ENCODE measurements at regions not wholly inside any gene's neighbourhood (a gene's known extent, or its start where the extent isn't known, plus 50 kb on each side); places are given as distances from the start of the nearest gene placed in this dataset.
"Not testable (repeated sequence)": the region's sequence is repeated elsewhere in the genome, so short reads cannot be mapped to it uniquely, and the experiment has no call there.

- H3K4me1 ChIP-seq (ENCODE audit: control insufficient read depth, insufficient read depth, low read length): peaks cover 45% of the 10 kb centered on the region
- no peaks in the 10 kb centered on the region for H3K9me3 ChIP-seq (ENCODE audit: control insufficient read depth, low read length)
- no peak overlapping the region for H3K9ac ChIP-seq (ENCODE audit: low read length)
- no peak overlapping the region for H3K4me3 ChIP-seq (ENCODE audit: low read length)
- DNase-seq (ENCODE audit: low read depth): no peak
- no peaks in the 10 kb centered on the region for H3K36me3 ChIP-seq (ENCODE audit: control insufficient read depth, insufficient read depth, low read length, severe bottlenecking)
- H3K27me3 ChIP-seq (replicated peaks; ENCODE audit: control insufficient read depth, insufficient read depth, low read length): no peaks in the 10 kb centered on the region
Observed at GRCh38 chr11:103807806-103808205, 228.6 kb upstream of the DDI1 start.

GRCh38 chr11:103808252-103808651 lies 228.2 kb upstream of the DDI1 start:
- H3K27me3 ChIP-seq (replicated peaks; ENCODE audit: control insufficient read depth, insufficient read depth, low read length): no peaks in the 10 kb centered on the region
- H3K4me3 ChIP-seq (ENCODE audit: low read length): no peak overlapping the region
- DNase-seq (ENCODE audit: low read depth): no peak
- no peaks in the 10 kb centered on the region for H3K36me3 ChIP-seq (ENCODE audit: control insufficient read depth, insufficient read depth, low read length, severe bottlenecking)
- H3K9me3 ChIP-seq (ENCODE audit: control insufficient read depth, low read length): no peaks in the 10 kb centered on the region
- H3K9ac ChIP-seq (ENCODE audit: low read length): no peak overlapping the region
- H3K4me1 ChIP-seq (ENCODE audit: control insufficient read depth, insufficient read depth, low read length): peaks cover 46% of the 10 kb centered on the region

- Histone ChIP-seq H3K4me1 (ENCODE audit: control insufficient read depth, insufficient read depth, low read length) (peaks cover 14% of the 10 kb centered on the region), H3K9me3 (ENCODE audit: control insufficient read depth, low read length) (no peaks in the 10 kb centered on the region), H3K27me3 (replicated peaks; ENCODE audit: control insufficient read depth, insufficient read depth, low read length) (no peaks in the 10 kb centered on the region), H3K36me3 (ENCODE audit: control insufficient read depth, insufficient read depth, low read length, severe bottlenecking) (no peaks in the 10 kb centered on the region), H3K4me3 (ENCODE audit: low read length) (no peak overlapping the region), H3K9ac (ENCODE audit: low read length) (no peak overlapping the region)
- DNase-seq (ENCODE audit: low read depth): no peak
Observed at GRCh38 chr11:103811870-103812455, 224.5 kb upstream of the DDI1 start.

- Histone ChIP-seq H3K9ac (ENCODE audit: low read length) (no peak overlapping the region), H3K27me3 (replicated peaks; ENCODE audit: control insufficient read depth, insufficient read depth, low read length) (no peaks in the 10 kb centered on the region), H3K9me3 (ENCODE audit: control insufficient read depth, low read length) (no peaks in the 10 kb centered on the region), H3K36me3 (ENCODE audit: control insufficient read depth, insufficient read depth, low read length, severe bottlenecking) (no peaks in the 10 kb centered on the region), H3K4me3 (ENCODE audit: low read length) (no peak overlapping the region), H3K4me1 (ENCODE audit: control insufficient read depth, insufficient read depth, low read length) (peaks cover 12% of the 10 kb centered on the region)
- DNase-seq (ENCODE audit: low read depth): no peak
Observed at GRCh38 chr11:103812680-103813079, 223.8 kb upstream of the DDI1 start.

- not testable (repeated sequence) for DNase-seq (ENCODE audit: low read depth); H3K9me3 ChIP-seq (ENCODE audit: control insufficient read depth, low read length); H3K4me3 ChIP-seq (ENCODE audit: low read length); H3K36me3 ChIP-seq (ENCODE audit: control insufficient read depth, insufficient read depth, low read length, severe bottlenecking); H3K9ac ChIP-seq (ENCODE audit: low read length); H3K27me3 ChIP-seq (replicated peaks; ENCODE audit: control insufficient read depth, insufficient read depth, low read length); H3K4me1 ChIP-seq (ENCODE audit: control insufficient read depth, insufficient read depth, low read length)
Observed at GRCh38 chr11:103820345-103820744, 216.1 kb upstream of the DDI1 start.

- no peak for DNase-seq (ENCODE audit: low read depth)
- Histone ChIP-seq H3K4me3 (ENCODE audit: low read length) (no peak overlapping the region), H3K4me1 (ENCODE audit: control insufficient read depth, insufficient read depth, low read length) (peaks cover 10% of the 10 kb centered on the region), H3K36me3 (ENCODE audit: control insufficient read depth, insufficient read depth, low read length, severe bottlenecking) (peaks cover 4% of the 10 kb centered on the region), H3K27me3 (replicated peaks; ENCODE audit: control insufficient read depth, insufficient read depth, low read length) (no peaks in the 10 kb centered on the region), H3K9me3 (ENCODE audit: control insufficient read depth, low read length) (no peaks in the 10 kb centered on the region), H3K9ac (ENCODE audit: low read length) (no peak overlapping the region)
Observed at GRCh38 chr11:103824116-103824515, 212.3 kb upstream of the DDI1 start.

GRCh38 chr11:103825469-103825868 lies 211.0 kb upstream of the DDI1 start:
- Histone ChIP-seq H3K27me3 (replicated peaks; ENCODE audit: control insufficient read depth, insufficient read depth, low read length) (no peaks in the 10 kb centered on the region), H3K4me3 (ENCODE audit: low read length) (no peak overlapping the region), H3K9ac (ENCODE audit: low read length) (no peak overlapping the region), H3K36me3 (ENCODE audit: control insufficient read depth, insufficient read depth, low read length, severe bottlenecking) (peaks cover 4% of the 10 kb centered on the region), H3K4me1 (ENCODE audit: control insufficient read depth, insufficient read depth, low read length) (peaks cover 16% of the 10 kb centered on the region), H3K9me3 (ENCODE audit: control insufficient read depth, low read length) (peaks cover under 1% of the 10 kb centered on the region)
- DNase-seq (ENCODE audit: low read depth): no peak

GRCh38 chr11:103826856-103827255 lies 209.6 kb upstream of the DDI1 start:
- no peaks in the 10 kb centered on the region for H3K27me3 ChIP-seq (replicated peaks; ENCODE audit: control insufficient read depth, insufficient read depth, low read length)
- DNase-seq (ENCODE audit: low read depth): no peak
- peaks cover 4% of the 10 kb centered on the region for H3K9me3 ChIP-seq (ENCODE audit: control insufficient read depth, low read length)
- no peak overlapping the region for H3K4me3 ChIP-seq (ENCODE audit: low read length)
- H3K4me1 ChIP-seq (ENCODE audit: control insufficient read depth, insufficient read depth, low read length): peaks cover 16% of the 10 kb centered on the region
- H3K9ac ChIP-seq (ENCODE audit: low read length): no peak overlapping the region
- H3K36me3 ChIP-seq (ENCODE audit: control insufficient read depth, insufficient read depth, low read length, severe bottlenecking): peaks cover 4% of the 10 kb centered on the region

GRCh38 chr11:103829596-103829995 lies 206.8 kb upstream of the DDI1 start:
- Histone ChIP-seq H3K4me1 (ENCODE audit: control insufficient read depth, insufficient read depth, low read length) (peaks cover 16% of the 10 kb centered on the region), H3K9ac (ENCODE audit: low read length) (no peak overlapping the region), H3K36me3 (ENCODE audit: control insufficient read depth, insufficient read depth, low read length, severe bottlenecking) (no peaks in the 10 kb centered on the region)

GRCh38 chr11:103830205-103830604 lies 206.2 kb upstream of the DDI1 start:
- H3K27me3 ChIP-seq (replicated peaks; ENCODE audit: control insufficient read depth, insufficient read depth, low read length): no peaks in the 10 kb centered on the region
- H3K4me3 ChIP-seq (ENCODE audit: low read length): no peak overlapping the region
- no peak overlapping the region for H3K9ac ChIP-seq (ENCODE audit: low read length)
- H3K9me3 ChIP-seq (ENCODE audit: control insufficient read depth, low read length): peaks cover 13% of the 10 kb centered on the region
- H3K4me1 ChIP-seq (ENCODE audit: control insufficient read depth, insufficient read depth, low read length): peaks cover 16% of the 10 kb centered on the region
- no peaks in the 10 kb centered on the region for H3K36me3 ChIP-seq (ENCODE audit: control insufficient read depth, insufficient read depth, low read length, severe bottlenecking)
- no peak for DNase-seq (ENCODE audit: low read depth)

More at GRCh38 chr11:103829596-103829995, 206.8 kb upstream of the DDI1 start:
- no peaks in the 10 kb centered on the region for H3K27me3 ChIP-seq (replicated peaks; ENCODE audit: control insufficient read depth, insufficient read depth, low read length)
- H3K9me3 ChIP-seq (ENCODE audit: control insufficient read depth, low read length): peaks cover 13% of the 10 kb centered on the region
- no peak for DNase-seq (ENCODE audit: low read depth)
- no peak overlapping the region for H3K4me3 ChIP-seq (ENCODE audit: low read length)

GRCh38 chr11:103832762-103833161 lies 203.7 kb upstream of the DDI1 start:
- Histone ChIP-seq H3K4me1 (ENCODE audit: control insufficient read depth, insufficient read depth, low read length) (peaks cover 16% of the 10 kb centered on the region), H3K27me3 (replicated peaks; ENCODE audit: control insufficient read depth, insufficient read depth, low read length) (no peaks in the 10 kb centered on the region), H3K9ac (ENCODE audit: low read length) (no peak overlapping the region), H3K36me3 (ENCODE audit: control insufficient read depth, insufficient read depth, low read length, severe bottlenecking) (no peaks in the 10 kb centered on the region), H3K4me3 (ENCODE audit: low read length) (no peak overlapping the region), H3K9me3 (ENCODE audit: control insufficient read depth, low read length) (peaks cover 20% of the 10 kb centered on the region)
- DNase-seq (ENCODE audit: low read depth): no peak

- no peaks in the 10 kb centered on the region for H3K36me3 ChIP-seq (ENCODE audit: control insufficient read depth, insufficient read depth, low read length, severe bottlenecking)
- no peak for DNase-seq (ENCODE audit: low read depth)
- H3K4me1 ChIP-seq (ENCODE audit: control insufficient read depth, insufficient read depth, low read length): peaks cover 33% of the 10 kb centered on the region
- peak overlapping the region; percentile 14 for H3K9ac ChIP-seq (ENCODE audit: low read length)
- H3K4me3 ChIP-seq (ENCODE audit: low read length): peak overlapping the region; percentile 36
- no peaks in the 10 kb centered on the region for H3K9me3 ChIP-seq (ENCODE audit: control insufficient read depth, low read length)
- H3K27me3 ChIP-seq (replicated peaks; ENCODE audit: control insufficient read depth, insufficient read depth, low read length): no peaks in the 10 kb centered on the region
Observed at GRCh38 chr11:103842191-103842590, 194.2 kb upstream of the DDI1 start.

Measured in adipocyte (in vitro differentiated cells).